Progenitor cell of endocrine pancreas (in vitro differentiated cells): ENCODE measurements at regions not wholly inside any gene's neighbourhood (a gene's known extent, or its start where the extent isn't known, plus 50 kb on each side); places are given as distances from the start of the nearest gene placed in this dataset.

Source experiments
- DNase-seq: peaks from one replicate; pipeline ENCODE4 v3.0.0; 2021; ENCODE audit warnings: low spot score; ENCODE audit not compliant: unreplicated experiment
- H3K27ac Mint-ChIP-seq: 2 replicates; pipeline ENCODE4 v1.8.0; 2021; ENCODE audit warnings: mild to moderate bottlenecking, moderate library complexity, mixed read lengths
- H3K27me3 Mint-ChIP-seq: 2 replicates; pipeline ENCODE4 v1.8.0; 2021; ENCODE audit warnings: mixed read lengths
- H3K36me3 Mint-ChIP-seq: 2 replicates; pipeline ENCODE4 v1.8.0; 2022; ENCODE audit warnings: mixed read lengths; ENCODE audit not compliant: insufficient read depth
- H3K4me1 Mint-ChIP-seq: 2 replicates; pipeline ENCODE4 v1.8.0; 2021; ENCODE audit warnings: low read depth, mixed read lengths
- H3K4me3 Mint-ChIP-seq: 2 replicates; pipeline ENCODE4 v1.8.0; 2021; ENCODE audit warnings: low read depth, mild to moderate bottlenecking, moderate library complexity, mixed read lengths
- H3K9me3 Mint-ChIP-seq: 2 replicates; pipeline ENCODE4 v1.8.0; 2021; ENCODE audit warnings: low read depth, mixed read lengths
- CTCF ChIP-seq: fragments of 200-600 bp; sonication (generic); IDR thresholded peaks from one replicate; pipeline ENCODE4 v1.5.0; 2021; ENCODE audit warnings: antibody characterized with exemption, mild to moderate bottlenecking; ENCODE audit not compliant: unreplicated experiment

- no peaks in the 10 kb centered on the region for H3K36me3 Mint-ChIP-seq
- peak overlapping the region; percentile 33 for H3K27ac Mint-ChIP-seq
- no peak overlapping the region for H3K4me3 Mint-ChIP-seq
- TF ChIP-seq CTCF: no peak
- no peak for DNase-seq
- H3K27me3 Mint-ChIP-seq: peaks cover 2% of the 10 kb centered on the region
- H3K4me1 Mint-ChIP-seq: peaks cover 4% of the 10 kb centered on the region
- H3K9me3 Mint-ChIP-seq: no peaks in the 10 kb centered on the region
These were observed 139.7 kb downstream of the LRRC70 start for GRCh38 chr5:62718324-62718723.

GRCh38 chr5:62717301-62717933 lies 138.8 kb downstream of the LRRC70 start:
- Mint-ChIP-seq H3K9me3 (no peaks in the 10 kb centered on the region), H3K4me3 (no peak overlapping the region), H3K27ac (no peak overlapping the region), H3K4me1 (peaks cover 4% of the 10 kb centered on the region), H3K36me3 (no peaks in the 10 kb centered on the region), H3K27me3 (peaks cover under 1% of the 10 kb centered on the region)
- DNase-seq: no peak
- no peak for TF ChIP-seq CTCF

- Mint-ChIP-seq H3K4me3 (no peak overlapping the region), H3K9me3 (no peaks in the 10 kb centered on the region), H3K36me3 (no peaks in the 10 kb centered on the region), H3K4me1 (no peaks in the 10 kb centered on the region), H3K27me3 (no peaks in the 10 kb centered on the region), H3K27ac (no peak overlapping the region)
- no peak for DNase-seq
- TF ChIP-seq CTCF: no peak
These were observed 135.7 kb downstream of the LRRC70 start for GRCh38 chr5:62714296-62714695.

- Mint-ChIP-seq H3K36me3 (peaks cover 3% of the 10 kb centered on the region), H3K27me3 (no peaks in the 10 kb centered on the region), H3K9me3 (peaks cover 12% of the 10 kb centered on the region), H3K4me1 (no peaks in the 10 kb centered on the region), H3K27ac (no peak overlapping the region), H3K4me3 (no peak overlapping the region)
- no peak for TF ChIP-seq CTCF
- no peak for DNase-seq
These were observed 130.1 kb downstream of the LRRC70 start for GRCh38 chr5:62708481-62709325.

GRCh38 chr5:62707563-62707962 lies 128.9 kb downstream of the LRRC70 start:
- peaks cover 12% of the 10 kb centered on the region for H3K9me3 Mint-ChIP-seq
- H3K27ac Mint-ChIP-seq: no peak overlapping the region
- no peaks in the 10 kb centered on the region for H3K27me3 Mint-ChIP-seq
- H3K4me3 Mint-ChIP-seq: no peak overlapping the region
- H3K36me3 Mint-ChIP-seq: peaks cover 3% of the 10 kb centered on the region
- no peaks in the 10 kb centered on the region for H3K4me1 Mint-ChIP-seq
- DNase-seq: no peak
- no peak for TF ChIP-seq CTCF
